Neural progenitor cell (in vitro differentiated cells): ENCODE measurements at regions not wholly inside any gene's neighbourhood (a gene's known extent, or its start where the extent isn't known, plus 50 kb on each side); places are given as distances from the start of the nearest gene placed in this dataset.

Experiments used
- DNase-seq: peaks from one replicate; pipeline ENCODE4 v3.0.0-alpha.2; 2016; ENCODE audit warnings: low spot score
- H2AFZ ChIP-seq: fragments of 200-600 bp; sonication (generic); replicated peaks from 2 replicates; pipeline ENCODE4 v1.6.1; 2016; ENCODE audit warnings: antibody characterized with exemption
- H3F3A ChIP-seq: fragments of 200-600 bp; sonication (generic); 2 replicates; pipeline ENCODE4 v1.6.1; 2016; ENCODE audit warnings: antibody characterized with exemption, low read depth
- H3K27ac ChIP-seq: fragments of 200-600 bp; sonication (generic); 2 replicates; pipeline ENCODE4 v1.5.1; 2016; ENCODE audit warnings: mild to moderate bottlenecking
- H3K27me3 ChIP-seq: fragments of 200-600 bp; sonication (generic); 2 replicates; pipeline ENCODE4 v1.6.1; 2016; ENCODE audit warnings: mild to moderate bottlenecking, moderate library complexity
- H3K36me3 ChIP-seq: fragments of 200-600 bp; sonication (generic); 2 replicates; pipeline ENCODE4 v1.5.1; 2016
- H3K4me1 ChIP-seq: fragments of 200-600 bp; sonication (generic); 2 replicates; pipeline ENCODE4 v1.6.1; 2016; ENCODE audit warnings: mixed run types
- H3K4me2 ChIP-seq: fragments of 200-600 bp; sonication (generic); 2 replicates; pipeline ENCODE4 v1.6.1; 2016
- H3K4me3 ChIP-seq: fragments of 200-600 bp; sonication (generic); 2 replicates; pipeline ENCODE4 v1.5.1; 2016
- H3K79me2 ChIP-seq: fragments of 200-600 bp; sonication (generic); 2 replicates; pipeline ENCODE4 v1.6.1; 2016; ENCODE audit warnings: low read depth
- H3K9ac ChIP-seq: fragments of 200-600 bp; sonication (generic); 2 replicates; pipeline ENCODE4 v1.6.1; 2016
- H3K9me3 ChIP-seq: fragments of 200-600 bp; sonication (generic); 2 replicates; pipeline ENCODE4 v1.5.1; 2016; ENCODE audit warnings: low read depth
- H4K20me1 ChIP-seq: fragments of 200-600 bp; sonication (generic); 2 replicates; pipeline ENCODE4 v1.6.1; 2016; ENCODE audit warnings: low read depth
- H3K27ac Mint-ChIP-seq: 3 replicates; pipeline ENCODE4 v1.8.0; 2021; ENCODE audit warnings: mixed read lengths
- H3K27me3 Mint-ChIP-seq: 2 replicates; pipeline ENCODE4 v1.8.0; 2022; ENCODE audit warnings: low read depth, mild to moderate bottlenecking, inconsistent platforms, moderate library complexity, mixed read lengths; ENCODE audit not compliant: insufficient read depth
- H3K36me3 Mint-ChIP-seq: 3 replicates; pipeline ENCODE4 v1.8.0; 2021; ENCODE audit warnings: mixed read lengths
- H3K4me1 Mint-ChIP-seq: 3 replicates; pipeline ENCODE4 v1.8.0; 2021; ENCODE audit warnings: mixed read lengths
- H3K4me3 Mint-ChIP-seq: 3 replicates; pipeline ENCODE4 v1.8.0; 2021; ENCODE audit warnings: mild to moderate bottlenecking, moderate library complexity, mixed read lengths
- H3K9me3 Mint-ChIP-seq: 3 replicates; pipeline ENCODE4 v1.8.0; 2020; ENCODE audit warnings: mixed read lengths
- CTCF ChIP-seq: fragments of 200-600 bp; sonication (generic); IDR thresholded peaks from 2 replicates; pipeline ENCODE4 v1.5.1; 2017; ENCODE audit warnings: antibody characterized with exemption, mild to moderate bottlenecking
- EZH2 ChIP-seq: fragments of 200-600 bp; sonication (generic); IDR thresholded peaks from 2 replicates; pipeline ENCODE4 v1.6.1; 2017; ENCODE audit warnings: antibody characterized with exemption, mild to moderate bottlenecking, moderate library complexity
- EZH2phosphoT487 ChIP-seq: fragments of 200-600 bp; sonication (generic); IDR thresholded peaks from 2 replicates; pipeline ENCODE4 v1.6.1; 2017; ENCODE audit warnings: antibody characterized with exemption

DNA sequence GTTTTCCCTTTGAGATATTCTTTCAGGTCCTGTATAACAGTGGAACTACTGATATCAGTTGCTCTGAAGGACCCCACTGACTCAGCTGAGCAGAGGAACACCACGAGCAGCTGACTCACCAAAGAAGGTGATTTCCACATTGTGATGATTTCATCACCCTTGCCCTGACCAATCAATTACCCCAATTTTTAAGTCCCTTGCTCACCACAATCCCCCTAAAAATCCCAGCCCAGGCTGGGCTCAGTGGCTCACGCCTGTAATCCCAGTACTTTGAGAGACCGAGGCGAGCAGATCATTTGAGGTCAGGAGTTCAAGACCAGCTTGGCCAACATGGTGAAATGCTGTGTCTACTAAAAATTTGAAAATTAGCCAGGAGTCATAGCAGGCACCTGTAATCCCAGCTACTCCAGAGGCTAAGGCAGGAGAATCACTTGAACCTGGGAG lies 125.3 kb upstream of the ABCA1 start:
- H3K9me3 Mint-ChIP-seq = peaks cover 15% of the 10 kb centered on the region
- Histone ChIP-seq H3K4me1 (no peaks in the 10 kb centered on the region), H4K20me1 (no peaks in the 10 kb centered on the region), H2AFZ (no peak overlapping the region), H3K79me2 (no peaks in the 10 kb centered on the region), H3K27ac (no peak overlapping the region), H3K4me3 (no peak overlapping the region), H3K36me3 (no peaks in the 10 kb centered on the region), H3K9ac (no peak overlapping the region), H3K27me3 (no peaks in the 10 kb centered on the region), H3K4me2 (no peak overlapping the region), H3F3A (no peaks in the 10 kb centered on the region), H3K9me3 (no peaks in the 10 kb centered on the region)
- peaks cover 10% of the 10 kb centered on the region for H3K4me1 Mint-ChIP-seq
- no peak for DNase-seq
- no peak overlapping the region for H3K27ac Mint-ChIP-seq
- H3K27me3 Mint-ChIP-seq = no peaks in the 10 kb centered on the region
- H3K36me3 Mint-ChIP-seq = no peaks in the 10 kb centered on the region
- H3K4me3 Mint-ChIP-seq = no peak overlapping the region
- TF ChIP-seq EZH2 (no peak), CTCF (no peak), EZH2phosphoT487 (no peak)

DNA sequence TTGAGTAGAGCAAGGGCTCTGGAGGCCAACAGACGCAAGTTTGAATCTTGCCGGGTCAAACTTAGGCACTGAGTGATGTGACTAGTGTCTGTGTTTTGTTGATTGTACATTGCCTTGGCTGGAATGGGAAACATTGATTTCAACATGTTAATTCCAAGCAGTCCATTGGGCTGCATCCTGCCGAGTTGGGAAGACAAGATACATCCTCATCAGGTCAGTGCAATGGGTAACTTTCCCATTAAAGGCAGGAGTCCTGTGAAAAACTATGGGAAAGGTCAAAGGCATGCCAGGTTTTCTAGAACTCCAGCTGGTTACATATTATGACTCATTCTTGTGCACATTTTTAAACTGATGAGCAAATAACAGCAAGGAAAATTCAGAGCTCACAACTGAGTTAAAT lies 126.5 kb upstream of the ABCA1 start:
- Mint-ChIP-seq H3K4me3 (no peak overlapping the region), H3K9me3 (peaks cover 15% of the 10 kb centered on the region), H3K4me1 (peaks cover 10% of the 10 kb centered on the region), H3K27ac (peak overlapping the region; percentile 30), H3K36me3 (no peaks in the 10 kb centered on the region), H3K27me3 (no peaks in the 10 kb centered on the region)
- H3K9me3 ChIP-seq = no peaks in the 10 kb centered on the region
- H3K36me3 ChIP-seq = no peaks in the 10 kb centered on the region
- no peaks in the 10 kb centered on the region for H3K79me2 ChIP-seq
- TF ChIP-seq EZH2 = no peak
- no peak for TF ChIP-seq CTCF
- no peak for TF ChIP-seq EZH2phosphoT487
- no peak for DNase-seq
- no peak overlapping the region for H3K9ac ChIP-seq
- H3K4me3 ChIP-seq = no peak overlapping the region
- H3K27me3 ChIP-seq = no peaks in the 10 kb centered on the region
- H3K4me2 ChIP-seq = no peak overlapping the region
- H4K20me1 ChIP-seq = no peaks in the 10 kb centered on the region
- H3K27ac ChIP-seq = no peak overlapping the region
- H2AFZ ChIP-seq = no peak overlapping the region
- H3K4me1 ChIP-seq = no peaks in the 10 kb centered on the region
- H3F3A ChIP-seq = no peaks in the 10 kb centered on the region

GRCh38 chr9:105055917-105056316 lies 128.0 kb upstream of the ABCA1 start:
- no peak for DNase-seq
- Histone ChIP-seq H4K20me1 (no peaks in the 10 kb centered on the region), H3F3A (no peaks in the 10 kb centered on the region), H3K27ac (no peak overlapping the region), H3K9ac (no peak overlapping the region), H3K27me3 (no peaks in the 10 kb centered on the region), H3K36me3 (no peaks in the 10 kb centered on the region), H3K4me3 (no peak overlapping the region), H3K79me2 (no peaks in the 10 kb centered on the region), H2AFZ (no peak overlapping the region), H3K4me2 (no peak overlapping the region), H3K4me1 (no peaks in the 10 kb centered on the region), H3K9me3 (no peaks in the 10 kb centered on the region)
- TF ChIP-seq EZH2 (no peak), EZH2phosphoT487 (no peak), CTCF (no peak)
- Mint-ChIP-seq H3K36me3 (no peaks in the 10 kb centered on the region), H3K4me3 (no peak overlapping the region), H3K27me3 (no peaks in the 10 kb centered on the region), H3K27ac (no peak overlapping the region), H3K4me1 (peaks cover 10% of the 10 kb centered on the region), H3K9me3 (peaks cover 20% of the 10 kb centered on the region)

- Mint-ChIP-seq H3K4me3 (no peak overlapping the region), H3K36me3 (no peaks in the 10 kb centered on the region), H3K4me1 (peaks cover 12% of the 10 kb centered on the region), H3K27me3 (peaks cover 2% of the 10 kb centered on the region), H3K9me3 (peaks cover 17% of the 10 kb centered on the region), H3K27ac (no peak overlapping the region)
- Histone ChIP-seq H3K4me3 (no peak overlapping the region), H3K36me3 (no peaks in the 10 kb centered on the region), H4K20me1 (no peaks in the 10 kb centered on the region), H3K9ac (no peak overlapping the region), H3K4me1 (no peaks in the 10 kb centered on the region), H3K27ac (no peak overlapping the region), H3K9me3 (no peaks in the 10 kb centered on the region), H2AFZ (no peak overlapping the region), H3K4me2 (no peak overlapping the region), H3K27me3 (no peaks in the 10 kb centered on the region), H3K79me2 (no peaks in the 10 kb centered on the region), H3F3A (no peaks in the 10 kb centered on the region)
- TF ChIP-seq CTCF (no peak), EZH2phosphoT487 (no peak), EZH2 (no peak)
- DNase-seq = no peak
Observed at GRCh38 chr9:105057551-105057950, 129.6 kb upstream of the ABCA1 start.
